Lower leg skin (tissue), 4 donors: ENCODE measurements at regions not wholly inside any gene's neighbourhood (a gene's known extent, or its start where the extent isn't known, plus 50 kb on each side); places are given as distances from the start of the nearest gene placed in this dataset.

Experiments
- DNase-seq, 2 donors: peaks; one replicate each; pipeline ENCODE4 v3.0.0-alpha.2; 2019; ENCODE audit warnings: low spot score in 2 of 2
- H3K4me3 ChIP-seq: fragments of 200-600 bp; sonication (generic); 2 replicates; pipeline ENCODE4 v1.5.1; 2017; ENCODE audit warnings: mild to moderate bottlenecking, low read depth; ENCODE audit not compliant: poor library complexity, severe bottlenecking
- POLR2A ChIP-seq, 2 donors: fragments of 450-650 bp; IDR thresholded peaks; one replicate each; pipeline ENCODE4 v1.6.1; 2016 to 2017; ENCODE audit warnings: antibody characterized with exemption in 2 of 2, mild to moderate bottlenecking in 1 of 2, moderate library complexity in 1 of 2
- WGBS, 2 donors: methylation state at CpG; one replicate each; pipeline ENCODE4 v1.1.5; 2018; 5-methylcytosine and 5-hydroxymethylcytosine counted together
- intact Hi-C: fragments of 100-400 bp; cut with DNase I; formaldehyde crosslinking; loops from one replicate; pipeline ENCODE4 v1.15.0; 2023; ENCODE audit warnings: low total_unique reads
- TF ChIP-seq, protein P1 (sequence below), 3 donors: fragments of 450-650 bp; IDR thresholded peaks; one replicate each; pipeline ENCODE4 v1.5.1; 2016; ENCODE audit warnings: antibody characterized with exemption in 3 of 3, mild to moderate bottlenecking in 3 of 3, moderate library complexity in 2 of 3

DNA sequence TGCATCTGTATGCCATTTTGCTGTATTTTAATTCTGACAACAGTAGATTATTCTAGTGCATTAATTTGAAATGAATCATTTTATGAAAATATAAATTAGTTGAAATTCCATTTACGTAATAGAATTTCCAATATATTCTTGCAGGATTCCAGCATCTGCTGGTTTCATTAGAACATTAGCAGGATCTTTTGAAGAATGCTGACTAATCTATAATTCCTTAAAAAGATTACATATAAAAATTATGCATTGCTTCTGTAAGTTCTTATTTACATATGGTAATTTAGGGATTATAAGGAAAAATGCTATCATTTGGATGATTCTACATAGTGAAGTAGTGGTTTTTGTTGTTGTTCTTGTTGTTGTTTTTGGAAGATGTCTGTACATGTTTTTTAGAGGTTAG is 182.2 kb upstream of the GNPDA2 start:
- no peak overlapping the region for H3K4me3 ChIP-seq
- TF ChIP-seq, protein P1, sequence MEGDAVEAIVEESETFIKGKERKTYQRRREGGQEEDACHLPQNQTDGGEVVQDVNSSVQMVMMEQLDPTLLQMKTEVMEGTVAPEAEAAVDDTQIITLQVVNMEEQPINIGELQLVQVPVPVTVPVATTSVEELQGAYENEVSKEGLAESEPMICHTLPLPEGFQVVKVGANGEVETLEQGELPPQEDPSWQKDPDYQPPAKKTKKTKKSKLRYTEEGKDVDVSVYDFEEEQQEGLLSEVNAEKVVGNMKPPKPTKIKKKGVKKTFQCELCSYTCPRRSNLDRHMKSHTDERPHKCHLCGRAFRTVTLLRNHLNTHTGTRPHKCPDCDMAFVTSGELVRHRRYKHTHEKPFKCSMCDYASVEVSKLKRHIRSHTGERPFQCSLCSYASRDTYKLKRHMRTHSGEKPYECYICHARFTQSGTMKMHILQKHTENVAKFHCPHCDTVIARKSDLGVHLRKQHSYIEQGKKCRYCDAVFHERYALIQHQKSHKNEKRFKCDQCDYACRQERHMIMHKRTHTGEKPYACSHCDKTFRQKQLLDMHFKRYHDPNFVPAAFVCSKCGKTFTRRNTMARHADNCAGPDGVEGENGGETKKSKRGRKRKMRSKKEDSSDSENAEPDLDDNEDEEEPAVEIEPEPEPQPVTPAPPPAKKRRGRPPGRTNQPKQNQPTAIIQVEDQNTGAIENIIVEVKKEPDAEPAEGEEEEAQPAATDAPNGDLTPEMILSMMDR (IDR thresholded peaks at IDR 0.05), result no peak
- WGBS, 2 donors, result 81 to 86% methylated on average over 1 of the region's 1 CpG

DNA sequence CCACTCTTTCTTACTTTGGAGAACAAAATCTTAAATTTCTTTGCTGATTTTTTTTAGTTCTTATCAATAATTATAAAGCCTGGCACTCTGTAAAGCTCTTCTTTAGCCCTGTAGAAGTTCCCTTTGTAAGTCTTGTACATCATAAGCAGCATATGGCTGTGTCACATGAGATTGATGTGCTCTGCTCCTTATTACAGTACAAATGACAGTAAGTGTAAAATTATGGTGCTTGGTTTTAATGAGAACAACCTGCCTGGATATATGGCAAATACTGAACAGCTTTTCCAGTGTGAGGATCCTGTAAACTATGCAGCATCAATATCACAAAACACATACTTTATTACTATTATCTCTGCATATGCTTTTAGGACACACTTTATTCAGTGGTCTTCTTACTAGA is 145.9 kb upstream of the GNPDA2 start:
- DNase-seq, result no peak
- H3K4me3 ChIP-seq, result no peak overlapping the region
- TF ChIP-seq, protein P1 (IDR thresholded peaks at IDR 0.05), result no peak
- no peak for TF ChIP-seq POLR2A (IDR thresholded peaks at IDR 0.05)
- intact Hi-C loops, result no loop called here

More for the DNA sequence above, 182.2 kb upstream of the GNPDA2 start:
- no peak for DNase-seq
- intact Hi-C loops, result no loop called here

DNA sequence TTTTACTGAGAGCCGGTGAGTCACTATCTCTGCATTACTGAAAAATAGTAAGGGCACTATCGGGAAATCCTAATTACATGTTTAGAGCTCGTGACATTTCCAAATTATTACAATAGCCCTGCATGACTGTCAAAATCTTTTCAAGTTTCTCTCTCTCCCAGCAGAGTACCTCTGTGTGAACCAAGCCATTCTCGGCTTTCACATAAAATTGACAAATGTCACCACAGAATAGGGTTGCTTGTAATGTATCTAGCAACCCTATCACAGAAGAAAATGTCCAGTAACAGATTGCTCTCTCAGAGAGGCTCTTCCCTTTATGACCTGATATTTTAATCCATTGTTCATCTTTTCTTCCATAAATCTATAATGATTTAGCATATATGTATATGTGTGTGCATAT is 144.8 kb upstream of the GNPDA2 start:
- DNase-seq, result no peak
- no peak for TF ChIP-seq POLR2A (IDR thresholded peaks at IDR 0.05)
- TF ChIP-seq, protein P1 (IDR thresholded peaks at IDR 0.05), result no peak
- 71 to 84% methylated on average over 4 of the region's 4 CpGs for WGBS, 2 donors
- H3K4me3 ChIP-seq, result no peak overlapping the region
- intact Hi-C loops, result no loop called here

DNA sequence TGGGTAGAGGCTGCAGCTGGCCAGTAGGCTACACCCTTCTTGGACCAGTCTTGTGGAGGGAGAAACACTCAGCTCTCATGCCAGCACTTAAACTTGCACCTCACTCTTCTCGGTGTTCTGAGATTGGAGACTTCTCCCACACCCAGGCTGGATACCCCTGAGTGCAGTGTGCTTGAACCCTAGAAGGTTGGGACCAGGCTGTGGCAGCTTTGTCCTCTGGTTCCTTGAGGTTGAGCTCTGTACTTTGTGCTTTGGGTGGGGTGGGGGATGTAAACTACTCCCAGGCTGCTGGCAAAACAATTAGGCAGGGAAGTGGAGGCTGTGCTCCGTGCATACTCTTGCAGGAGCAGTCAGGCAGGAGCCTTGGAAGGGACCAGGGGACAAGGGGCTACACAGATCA is 143.6 kb upstream of the GNPDA2 start:
- no peak for TF ChIP-seq POLR2A (IDR thresholded peaks at IDR 0.05)
- TF ChIP-seq, protein P1 (IDR thresholded peaks at IDR 0.05), result no peak
- 86 to 96% methylated on average over 2 of the region's 2 CpGs for WGBS, 2 donors
- no peak for DNase-seq
- H3K4me3 ChIP-seq, result no peak overlapping the region
- intact Hi-C loops, result no loop called here

DNA sequence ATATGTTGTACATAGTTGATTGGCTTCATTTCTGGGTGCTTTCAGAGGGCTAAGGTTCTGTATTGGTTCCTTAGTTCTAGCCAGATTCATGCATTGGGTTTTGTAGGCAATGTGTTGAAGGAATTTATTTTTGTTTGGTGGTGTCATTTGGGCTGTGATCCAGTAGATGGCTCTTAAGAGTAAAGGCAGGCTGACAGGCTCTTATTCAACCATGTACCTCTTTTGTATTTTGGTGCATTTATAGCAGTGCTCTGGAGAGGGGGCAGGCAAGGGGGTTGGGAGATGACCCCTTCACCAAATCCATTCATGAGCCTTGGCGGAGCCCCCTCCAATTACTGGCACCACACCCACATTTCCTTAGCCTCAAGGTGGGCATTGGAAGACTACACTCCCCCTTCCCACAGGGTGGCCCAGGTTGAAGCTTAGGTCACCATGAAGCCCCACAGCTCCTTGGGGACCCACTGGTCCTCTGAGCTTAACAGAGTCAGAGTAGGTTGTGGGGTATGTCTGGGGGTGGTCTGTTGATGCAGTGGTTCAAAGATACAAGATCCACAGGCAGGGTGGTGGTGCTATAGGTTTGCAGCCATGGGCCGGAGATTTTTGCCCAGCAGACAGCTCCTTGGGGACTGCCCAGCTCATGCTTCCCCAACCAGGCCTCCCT is 143.0 kb upstream of the GNPDA2 start:
- no peak for DNase-seq
- no peak overlapping the region for H3K4me3 ChIP-seq
- intact Hi-C loops, result no loop called here
- 91 to 100% methylated on average over 2 of the region's 2 CpGs for WGBS, 2 donors
- TF ChIP-seq, protein P1 (IDR thresholded peaks at IDR 0.05), result no peak
- no peak for TF ChIP-seq POLR2A (IDR thresholded peaks at IDR 0.05)

DNA sequence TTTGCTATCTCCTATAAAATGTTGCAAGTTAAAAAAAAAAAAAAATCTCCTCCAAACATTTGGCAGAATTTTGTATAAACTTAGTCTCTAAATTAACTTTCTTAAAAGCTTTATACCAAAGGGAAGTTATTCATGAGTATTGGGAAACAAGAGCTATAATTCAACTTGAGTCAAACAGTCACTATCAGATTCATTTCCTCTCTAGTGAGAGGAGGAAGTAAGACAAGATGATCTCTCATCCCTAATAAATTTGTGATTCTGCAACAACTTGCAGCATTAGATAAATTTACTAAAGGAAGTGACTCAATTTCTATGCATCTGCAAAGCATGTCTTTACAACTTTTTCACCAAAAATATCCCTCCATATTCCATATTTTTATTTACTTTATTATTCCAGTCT is 135.4 kb upstream of the GNPDA2 start:
- TF ChIP-seq, protein P1 (IDR thresholded peaks at IDR 0.05), result no peak
- TF ChIP-seq POLR2A (IDR thresholded peaks at IDR 0.05), result no peak
- intact Hi-C loops, result no loop called here
- no peak overlapping the region for H3K4me3 ChIP-seq
- DNase-seq, result no peak
